Superior temporal gyrus (tissue), 1 donor: ENCODE measurements at regions not wholly inside any gene's neighbourhood (a gene's known extent, or its start where the extent isn't known, plus 50 kb on each side); places are given as distances from the start of the nearest gene placed in this dataset.
"Not testable (repeated sequence)": the region's sequence is repeated elsewhere in the genome, so short reads cannot be mapped to it uniquely, and the experiment has no call there.

Experiments
- DNase-seq: peaks from one replicate; pipeline ENCODE4 v3.0.0-alpha.2; 2016; ENCODE audit errors: extremely low spot score

- DNase-seq, result no peak
Observed at GRCh38 chr3:106305882-106306435, 437.1 kb upstream of the CBLB start.

- no peak for DNase-seq
Observed at GRCh38 chr3:106309274-106309673, 440.5 kb upstream of the CBLB start.

- DNase-seq, result not testable (repeated sequence)
Observed at GRCh38 chr3:106309798-106310197, 441.0 kb upstream of the CBLB start.

GRCh38 chr3:106317141-106318055 lies 448.6 kb upstream of the CBLB start:
- no peak for DNase-seq

- not testable (repeated sequence) for DNase-seq
Observed at GRCh38 chr3:106321438-106321837, 452.6 kb upstream of the CBLB start.

GRCh38 chr3:106323586-106323985 lies 454.8 kb upstream of the CBLB start:
- no peak for DNase-seq

- no peak for DNase-seq
Observed at GRCh38 chr3:106326941-106327695, 458.3 kb upstream of the CBLB start.

GRCh38 chr3:106327696-106328025 lies 458.8 kb upstream of the CBLB start:
- no peak for DNase-seq

- DNase-seq, result no peak
Observed at GRCh38 chr3:106328224-106328623, 459.4 kb upstream of the CBLB start.

- no peak for DNase-seq
Observed at GRCh38 chr3:106329521-106329920, 460.7 kb upstream of the CBLB start.

GRCh38 chr3:106331636-106332035 lies 462.8 kb upstream of the CBLB start:
- no peak for DNase-seq

GRCh38 chr3:106332129-106332528 lies 463.3 kb upstream of the CBLB start:
- DNase-seq, result no peak

- DNase-seq, result no peak
Observed at GRCh38 chr3:106332884-106333283, 464.1 kb upstream of the CBLB start.

GRCh38 chr3:106333911-106334618 lies 465.3 kb upstream of the CBLB start:
- DNase-seq, result no peak

- DNase-seq, result no peak
Observed at GRCh38 chr3:106336619-106337018, 467.8 kb upstream of the CBLB start.

- DNase-seq, result no peak
Observed at GRCh38 chr3:106337116-106337515, 468.3 kb upstream of the CBLB start.

GRCh38 chr3:106338582-106339214 lies 469.9 kb upstream of the CBLB start:
- no peak for DNase-seq

GRCh38 chr3:106339551-106339950 lies 470.7 kb upstream of the CBLB start:
- no peak for DNase-seq

- DNase-seq, result no peak
Observed at GRCh38 chr3:106341087-106341486, 472.3 kb upstream of the CBLB start.

GRCh38 chr3:106341586-106342162 lies 472.9 kb upstream of the CBLB start:
- no peak for DNase-seq

- no peak for DNase-seq
Observed at GRCh38 chr3:106342386-106342785, 473.6 kb upstream of the CBLB start.
